AG08395 (cell line): ENCODE measurements at regions not wholly inside any gene's neighbourhood (a gene's known extent, or its start where the extent isn't known, plus 50 kb on each side); places are given as distances from the start of the nearest gene placed in this dataset.

Experiments
- DNase-seq: peaks from one replicate; pipeline ENCODE4 v3.0.0; 2012; ENCODE audit warnings: mixed read lengths, low spot score

- DNase-seq: peak; percentile 55
Observed at GRCh38 chr7:145644426-145645134, 472.0 kb upstream of the CNTNAP2 start.

DNA sequence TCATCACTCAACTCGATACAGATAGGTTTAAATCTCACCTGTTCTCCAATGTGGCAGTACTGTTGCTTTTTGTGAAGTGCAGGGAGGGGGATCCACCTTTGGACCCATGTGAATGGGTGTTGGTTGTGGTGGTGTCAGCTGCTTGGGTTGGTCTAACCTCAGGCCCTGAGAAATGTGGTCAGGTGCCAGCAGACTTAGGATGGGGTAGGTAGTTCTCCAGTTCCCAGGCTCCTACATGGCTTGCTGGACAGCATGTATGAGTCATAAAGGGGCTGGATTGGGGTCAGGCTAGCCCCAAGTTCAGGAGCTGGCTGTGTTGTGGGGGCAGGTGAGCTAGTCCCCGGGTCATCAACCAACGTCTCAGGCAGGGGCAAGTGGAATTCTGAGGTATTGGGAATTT lies 472.6 kb upstream of the CNTNAP2 start:
- DNase-seq: no peak

GRCh38 chr7:145633513-145633912 lies 483.1 kb upstream of the CNTNAP2 start:
- no peak for DNase-seq

DNA sequence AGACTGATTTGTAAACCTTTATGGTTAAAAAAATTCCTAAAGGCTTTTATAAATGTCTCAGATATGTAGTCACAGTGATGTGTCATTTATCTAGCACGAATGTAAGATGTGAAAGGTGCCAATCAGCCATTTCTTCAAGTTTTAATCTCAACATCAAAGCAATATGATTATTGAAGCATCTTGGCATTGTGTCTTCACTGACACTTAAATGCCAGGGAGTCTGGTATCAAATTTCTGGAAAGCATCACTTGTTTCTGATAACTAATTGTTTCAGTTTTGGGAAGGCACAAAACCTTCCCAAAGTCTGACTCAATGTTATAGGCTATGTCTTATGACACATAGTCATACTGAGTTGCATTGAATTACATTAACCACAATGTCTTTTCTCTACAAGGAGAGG lies 492.0 kb upstream of the CNTNAP2 start:
- DNase-seq: peak; percentile 7

- no peak for DNase-seq
Observed at GRCh38 chr7:145605963-145606362, 510.6 kb upstream of the CNTNAP2 start.

DNA sequence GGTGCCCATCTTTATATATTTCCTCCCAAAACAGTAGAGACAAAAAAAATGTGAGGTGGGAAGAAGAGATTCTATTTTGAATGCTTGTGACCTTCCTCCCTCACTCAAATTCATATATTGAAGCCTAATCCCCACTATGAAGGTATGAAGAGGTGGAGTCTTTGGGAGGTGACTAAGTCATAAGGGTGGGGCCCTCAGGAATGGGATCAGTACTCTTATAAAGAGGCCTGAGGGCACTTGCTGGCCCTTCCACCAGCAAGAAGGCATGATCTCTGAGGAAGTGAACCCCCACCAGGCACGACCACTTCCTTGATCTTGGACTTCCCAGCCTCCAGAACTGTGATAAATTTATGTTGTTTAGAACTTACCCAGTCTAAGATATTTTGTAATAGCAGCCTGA lies 517.2 kb upstream of the CNTNAP2 start:
- no peak for DNase-seq

DNA sequence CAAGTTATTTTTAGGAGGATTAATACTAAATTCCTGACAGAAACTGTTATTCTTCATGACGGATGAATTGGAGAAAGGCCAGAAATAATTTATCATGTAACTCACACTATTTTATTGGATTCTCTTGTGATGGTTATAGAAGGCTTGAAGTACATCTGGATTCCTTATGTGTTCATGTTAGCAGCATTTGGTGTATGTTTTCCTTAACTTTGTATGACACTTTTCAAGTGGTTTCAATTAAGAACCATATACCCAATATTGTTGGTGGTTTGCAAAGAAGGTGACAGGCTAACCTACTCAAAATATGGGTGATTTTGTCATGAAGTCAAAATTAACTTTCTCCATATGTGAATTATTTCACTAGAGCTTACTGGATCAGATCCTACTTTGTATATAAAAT lies 532.2 kb upstream of the CNTNAP2 start:
- no peak for DNase-seq

GRCh38 chr7:145582742-145583303 lies 533.8 kb upstream of the CNTNAP2 start:
- no peak for DNase-seq

- no peak for DNase-seq
Observed at GRCh38 chr7:145557805-145558204, 558.8 kb upstream of the CNTNAP2 start.

- no peak for DNase-seq
Observed at GRCh38 chr7:145543242-145543641, 573.4 kb upstream of the CNTNAP2 start.

DNA sequence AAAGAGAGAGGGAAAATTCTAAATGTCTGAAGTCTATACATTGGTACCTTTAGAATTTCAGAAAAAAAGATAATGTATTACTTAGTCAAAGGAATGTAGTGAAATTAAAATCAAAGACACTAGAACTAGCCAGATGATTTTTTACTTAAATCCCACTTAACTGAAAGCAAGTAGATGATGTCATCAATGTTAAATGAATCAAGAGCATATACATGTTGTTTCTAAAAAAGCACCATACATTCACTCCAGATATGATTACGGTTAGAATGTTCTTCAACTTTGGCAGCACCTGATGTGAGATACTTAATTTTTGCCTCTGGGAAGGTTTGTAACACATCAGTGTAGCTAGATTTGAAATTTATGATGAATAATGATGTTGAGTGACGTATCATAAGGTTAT lies 576.7 kb upstream of the CNTNAP2 start:
- no peak for DNase-seq

DNA sequence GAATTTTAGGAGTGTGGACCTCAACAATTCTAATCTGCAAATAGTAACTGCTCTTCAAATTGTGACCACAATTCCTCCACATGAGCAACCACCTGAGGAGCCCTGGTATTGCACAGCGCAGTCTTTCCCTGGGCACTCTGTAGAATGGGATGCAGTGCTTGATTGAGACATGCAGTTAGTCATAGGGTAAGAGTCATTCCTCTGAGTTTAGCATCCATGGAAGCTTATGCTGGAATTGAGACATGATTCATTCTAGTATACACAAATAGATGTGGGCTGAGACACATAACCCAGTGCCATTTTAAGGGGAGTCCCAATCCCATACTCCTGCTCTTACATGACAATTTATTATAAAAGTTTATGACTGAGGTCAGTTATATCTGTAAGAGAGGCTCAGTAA lies 582.3 kb upstream of the CNTNAP2 start:
- DNase-seq: no peak

DNA sequence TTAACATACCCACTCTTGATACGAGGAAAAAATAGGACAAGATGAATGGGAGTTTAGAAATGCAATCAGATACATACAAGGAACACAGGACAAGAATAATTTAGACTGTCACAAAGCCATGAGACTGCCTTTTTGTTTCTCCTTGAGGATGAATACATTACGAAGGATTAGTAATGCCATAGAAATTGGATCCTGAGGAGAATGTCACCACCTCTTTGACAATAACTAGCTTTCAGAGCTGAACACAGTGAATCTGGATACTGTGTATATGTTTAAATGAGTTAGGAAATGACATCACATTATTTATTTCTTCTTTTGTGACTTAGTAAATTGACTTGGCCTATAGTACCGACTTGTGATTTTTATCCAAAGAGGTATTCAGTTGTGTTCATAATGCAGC lies 596.3 kb upstream of the CNTNAP2 start:
- no peak for DNase-seq

GRCh38 chr7:145511004-145511403 lies 605.6 kb upstream of the CNTNAP2 start:
- no peak for DNase-seq

DNA sequence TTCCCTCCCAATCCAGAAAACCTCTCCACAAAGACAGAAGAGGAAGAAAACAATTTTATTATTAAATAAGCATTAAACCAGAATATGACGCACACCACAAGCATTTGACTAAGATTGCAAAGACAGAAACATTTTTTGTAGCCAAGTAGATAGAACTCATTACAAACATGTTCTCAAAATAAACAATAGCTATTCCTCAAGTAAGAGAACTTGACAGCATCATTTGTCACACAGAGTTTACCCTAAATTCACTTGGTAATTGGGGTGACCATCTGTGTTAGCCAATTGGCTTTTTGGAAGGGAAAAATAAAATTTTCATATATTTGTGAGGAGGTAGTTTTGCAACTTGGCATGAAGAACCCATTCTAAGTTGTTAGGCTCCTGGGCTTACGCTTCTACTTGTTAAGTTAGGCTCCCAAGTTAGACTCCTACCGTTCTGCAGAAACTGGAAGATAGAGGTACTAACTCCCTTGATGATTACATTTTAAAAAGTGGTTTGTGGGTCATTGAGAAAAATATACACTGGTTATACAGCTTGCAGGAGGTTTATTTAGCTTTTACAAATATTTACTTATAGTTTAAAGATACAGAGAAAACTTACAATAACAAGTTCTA lies 618.6 kb upstream of the CNTNAP2 start:
- no peak for DNase-seq

DNA sequence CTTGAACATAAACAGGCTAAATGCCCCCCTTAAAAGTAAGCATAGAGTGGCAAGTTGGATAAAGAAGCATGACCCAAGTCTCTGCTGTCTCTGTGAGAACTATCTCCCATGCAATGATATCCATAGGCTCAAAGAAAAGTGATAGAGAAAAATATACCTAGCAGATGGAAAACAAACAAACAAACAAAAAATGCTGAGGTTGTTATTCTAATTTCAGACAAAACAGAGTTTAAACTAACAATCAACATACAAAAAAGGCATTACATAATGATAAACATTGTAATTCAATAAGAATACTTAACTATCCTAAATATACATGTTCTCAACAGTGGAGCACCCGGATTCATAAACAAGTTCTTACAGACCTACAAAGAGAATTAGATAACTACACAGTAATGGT lies 626.2 kb upstream of the CNTNAP2 start:
- DNase-seq: no peak

DNA sequence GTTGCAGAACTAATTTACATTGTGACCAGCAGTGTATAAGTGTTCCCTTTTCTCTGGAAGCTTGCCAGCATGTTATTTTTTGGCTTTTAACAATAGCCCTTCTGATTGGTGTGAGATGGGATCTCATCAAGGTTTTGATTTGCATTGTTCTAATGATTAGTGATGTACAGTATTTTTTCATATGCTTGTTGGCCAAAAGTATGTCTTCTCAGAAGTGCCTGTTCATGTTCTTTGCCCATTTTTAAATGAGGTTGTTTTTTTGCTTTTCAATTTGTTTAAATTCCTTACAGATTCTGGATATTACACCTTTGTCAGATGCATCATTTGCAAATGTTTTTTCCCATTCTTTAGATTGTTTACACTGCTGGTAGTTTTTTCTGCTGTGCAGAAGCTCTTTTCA lies 627.0 kb upstream of the CNTNAP2 start:
- DNase-seq: no peak

DNA sequence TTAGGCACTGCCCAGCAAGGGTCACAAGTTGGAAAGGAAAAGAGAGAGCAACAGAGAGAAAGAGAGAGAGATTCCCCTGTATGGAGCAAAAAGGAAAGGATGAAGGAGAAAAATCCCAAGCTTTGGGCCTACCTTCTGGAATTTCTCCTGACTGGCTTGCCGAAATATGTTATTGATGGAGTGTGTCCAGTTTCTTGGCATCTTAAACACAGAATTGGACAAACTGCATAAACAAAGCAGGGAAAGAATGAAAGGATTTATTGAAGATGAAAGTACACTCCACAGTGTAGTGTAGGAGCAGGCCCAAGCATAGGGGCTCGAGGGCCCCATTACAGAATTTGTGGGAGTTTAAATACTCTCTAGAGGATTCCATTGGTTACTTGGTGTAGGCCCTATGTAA lies 627.8 kb upstream of the CNTNAP2 start:
- DNase-seq: no peak

GRCh38 chr7:145481985-145482384 lies 634.6 kb upstream of the CNTNAP2 start:
- no peak for DNase-seq

- no peak for DNase-seq
Observed at GRCh38 chr7:145478541-145478940, 638.1 kb upstream of the CNTNAP2 start.

DNA sequence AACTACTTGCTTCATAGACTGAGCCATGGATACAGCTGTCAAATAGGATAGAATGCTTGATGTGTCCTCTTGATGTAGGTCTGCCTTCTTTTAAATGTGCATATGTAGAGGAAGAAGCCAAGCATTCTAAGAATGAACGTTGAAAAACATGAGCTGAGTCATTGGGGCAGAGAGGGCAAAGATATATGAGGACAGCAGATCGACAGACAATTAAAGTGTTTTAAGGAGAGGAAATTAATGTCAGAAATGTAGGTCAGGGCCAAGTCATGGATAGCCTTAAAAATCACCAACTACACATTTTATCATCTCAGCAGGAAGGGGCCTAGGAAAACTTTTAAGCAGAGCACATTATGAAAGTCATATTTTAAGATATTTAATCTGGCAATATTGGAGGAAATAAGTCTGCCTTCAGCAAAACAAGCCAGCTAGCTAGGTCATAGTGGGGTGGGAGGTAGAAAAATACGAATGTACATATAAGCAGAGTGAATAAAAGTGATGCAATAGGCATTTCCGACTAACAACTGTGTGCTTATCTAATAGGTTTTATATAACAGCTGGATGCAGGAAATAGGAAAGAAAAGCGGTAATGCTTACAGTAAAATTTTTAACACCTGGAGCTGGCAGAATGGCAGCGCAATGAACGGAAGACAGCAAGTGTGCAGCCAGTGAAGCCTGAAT lies 638.3 kb upstream of the TPK1 start:
- no peak for DNase-seq

DNA sequence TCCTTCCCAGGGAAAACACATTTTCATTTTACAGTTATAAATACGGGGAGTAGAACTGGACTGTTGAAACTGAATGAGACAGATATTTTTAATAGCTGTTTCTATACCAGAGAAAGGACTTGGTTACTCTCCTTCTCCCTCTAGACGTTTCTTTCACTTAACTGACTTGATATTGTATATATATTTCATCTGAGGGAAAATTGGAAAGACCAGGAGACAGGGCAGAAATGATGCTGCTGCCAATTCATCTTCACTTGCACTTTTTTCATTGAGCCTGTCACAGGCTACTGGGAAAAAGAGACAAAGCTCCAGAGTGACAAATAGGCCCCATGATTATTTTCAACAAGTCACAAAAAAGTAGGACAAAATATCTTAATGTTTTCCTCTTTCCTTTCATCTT lies 636.0 kb upstream of the TPK1 start:
- DNase-seq: no peak

- DNase-seq: no peak
Observed at GRCh38 chr7:145464287-145464686, 628.4 kb upstream of the TPK1 start.
